Osteocyte (in vitro differentiated cells): ENCODE measurements at regions not wholly inside any gene's neighbourhood (a gene's known extent, or its start where the extent isn't known, plus 50 kb on each side); places are given as distances from the start of the nearest gene placed in this dataset.

ENCODE experiments used
- DNase-seq: peaks from one replicate; pipeline ENCODE4 v3.0.0; 2021; ENCODE audit warnings: mixed read lengths; ENCODE audit not compliant: unreplicated experiment; ENCODE audit errors: extremely low spot score
- H3K27ac Mint-ChIP-seq: one replicate; pipeline ENCODE4 v1.8.0; 2021; ENCODE audit warnings: mild to moderate bottlenecking, mixed read lengths; ENCODE audit not compliant: unreplicated experiment
- H3K27me3 Mint-ChIP-seq: one replicate; pipeline ENCODE4 v1.8.0; 2021; ENCODE audit warnings: mixed read lengths; ENCODE audit not compliant: unreplicated experiment
- H3K36me3 Mint-ChIP-seq: one replicate; pipeline ENCODE4 v1.8.0; 2021; ENCODE audit warnings: mixed read lengths; ENCODE audit not compliant: unreplicated experiment
- H3K4me1 Mint-ChIP-seq: one replicate; pipeline ENCODE4 v1.8.0; 2021; ENCODE audit warnings: mixed read lengths; ENCODE audit not compliant: unreplicated experiment
- H3K4me3 Mint-ChIP-seq: one replicate; pipeline ENCODE4 v1.8.0; 2021; ENCODE audit warnings: mild to moderate bottlenecking, moderate library complexity, mixed read lengths; ENCODE audit not compliant: unreplicated experiment
- H3K9me3 Mint-ChIP-seq: one replicate; pipeline ENCODE4 v1.8.0; 2021; ENCODE audit warnings: mixed read lengths; ENCODE audit not compliant: unreplicated experiment
- TF ChIP-seq, protein P1 (sequence below): fragments of 200-600 bp; sonication (generic); IDR thresholded peaks from 2 replicates; pipeline ENCODE4 v1.5.0; 2021; ENCODE audit warnings: antibody characterized with exemption, mild to moderate bottlenecking, moderate library complexity

DNA sequence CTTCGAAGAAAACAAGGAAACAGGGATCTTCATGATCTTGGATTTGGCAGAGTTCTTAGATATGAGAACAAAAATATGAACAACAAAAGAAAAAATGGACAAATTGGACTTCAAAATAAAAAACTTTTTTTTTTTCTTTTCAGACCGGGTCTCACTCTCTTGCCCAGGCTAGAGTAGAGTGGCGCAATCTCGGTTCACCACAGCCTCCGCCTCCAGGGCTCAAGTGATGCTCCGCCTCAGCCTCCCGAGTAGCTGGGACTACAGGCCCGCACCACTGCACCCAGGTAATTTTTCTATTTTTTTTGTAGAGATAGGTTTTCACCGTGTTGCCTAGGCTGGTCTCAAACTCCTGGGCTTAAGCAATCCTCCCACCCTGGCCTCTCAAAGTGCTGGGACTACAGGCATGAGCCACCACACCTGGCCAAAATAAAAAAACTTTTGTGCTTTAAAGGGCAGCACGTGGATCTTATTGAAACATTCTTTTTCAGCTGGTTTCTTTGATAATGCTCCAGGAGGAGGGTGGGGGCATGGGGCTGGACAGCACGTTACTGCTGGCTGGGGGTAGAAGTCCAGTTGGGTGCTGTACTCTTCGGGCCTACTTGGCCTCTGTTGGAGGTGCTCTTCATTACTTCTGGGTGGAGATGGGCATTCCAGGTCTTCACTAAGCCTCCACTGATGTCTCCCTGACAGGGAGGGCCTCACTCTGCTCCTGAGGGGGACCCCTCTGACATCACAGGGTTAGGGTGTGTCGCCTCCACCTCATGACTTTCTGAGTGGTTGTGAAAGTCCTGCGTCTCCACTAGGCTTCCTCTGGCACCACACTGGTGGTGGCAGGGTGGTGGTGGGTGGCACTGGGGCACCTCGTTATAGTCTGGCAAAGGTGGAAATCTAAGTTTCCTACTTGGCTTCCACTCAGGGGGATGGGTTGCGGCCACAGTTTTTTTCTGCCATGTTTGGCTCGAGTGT is 150.5 kb upstream of the XPO1 start:
- Mint-ChIP-seq H3K9me3 (no peaks in the 10 kb centered on the region), H3K27me3 (peaks cover 17% of the 10 kb centered on the region), H3K27ac (no peak overlapping the region), H3K36me3 (no peaks in the 10 kb centered on the region), H3K4me1 (no peaks in the 10 kb centered on the region), H3K4me3 (no peak overlapping the region)
- TF ChIP-seq, protein P1, sequence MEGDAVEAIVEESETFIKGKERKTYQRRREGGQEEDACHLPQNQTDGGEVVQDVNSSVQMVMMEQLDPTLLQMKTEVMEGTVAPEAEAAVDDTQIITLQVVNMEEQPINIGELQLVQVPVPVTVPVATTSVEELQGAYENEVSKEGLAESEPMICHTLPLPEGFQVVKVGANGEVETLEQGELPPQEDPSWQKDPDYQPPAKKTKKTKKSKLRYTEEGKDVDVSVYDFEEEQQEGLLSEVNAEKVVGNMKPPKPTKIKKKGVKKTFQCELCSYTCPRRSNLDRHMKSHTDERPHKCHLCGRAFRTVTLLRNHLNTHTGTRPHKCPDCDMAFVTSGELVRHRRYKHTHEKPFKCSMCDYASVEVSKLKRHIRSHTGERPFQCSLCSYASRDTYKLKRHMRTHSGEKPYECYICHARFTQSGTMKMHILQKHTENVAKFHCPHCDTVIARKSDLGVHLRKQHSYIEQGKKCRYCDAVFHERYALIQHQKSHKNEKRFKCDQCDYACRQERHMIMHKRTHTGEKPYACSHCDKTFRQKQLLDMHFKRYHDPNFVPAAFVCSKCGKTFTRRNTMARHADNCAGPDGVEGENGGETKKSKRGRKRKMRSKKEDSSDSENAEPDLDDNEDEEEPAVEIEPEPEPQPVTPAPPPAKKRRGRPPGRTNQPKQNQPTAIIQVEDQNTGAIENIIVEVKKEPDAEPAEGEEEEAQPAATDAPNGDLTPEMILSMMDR, result no peak
- no peak for DNase-seq

GRCh38 chr2:61679096-61679495 is 140.9 kb upstream of the XPO1 start:
- TF ChIP-seq, protein P1, result no peak

DNA sequence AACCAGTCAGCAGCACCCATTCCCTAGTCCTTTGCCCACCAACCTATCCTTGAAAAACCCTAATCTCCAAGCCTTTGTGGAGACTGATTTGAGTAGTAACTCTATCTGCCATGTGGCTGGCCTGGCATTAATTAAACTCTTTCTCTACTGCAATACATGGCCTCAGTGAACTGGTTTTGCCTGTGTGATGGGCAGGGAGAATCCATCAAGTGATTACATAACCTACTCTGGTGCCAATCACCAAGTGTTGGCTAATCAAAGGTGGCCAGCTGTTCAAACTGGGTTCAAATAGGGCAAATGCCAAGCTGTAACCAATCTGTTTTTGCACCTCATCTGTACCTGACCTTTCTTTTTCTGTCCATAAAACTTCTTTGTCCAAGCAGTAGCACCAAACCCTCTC is 139.8 kb upstream of the XPO1 start:
- Mint-ChIP-seq H3K4me3 (no peak overlapping the region), H3K4me1 (no peaks in the 10 kb centered on the region), H3K27me3 (peaks cover 28% of the 10 kb centered on the region), H3K27ac (no peak overlapping the region), H3K9me3 (peaks cover 22% of the 10 kb centered on the region), H3K36me3 (no peaks in the 10 kb centered on the region)
- no peak for DNase-seq
- TF ChIP-seq, protein P1, result no peak

More at GRCh38 chr2:61679096-61679495, 140.9 kb upstream of the XPO1 start:
- Mint-ChIP-seq H3K36me3 (no peaks in the 10 kb centered on the region), H3K9me3 (peaks cover 22% of the 10 kb centered on the region), H3K27ac (no peak overlapping the region), H3K4me1 (no peaks in the 10 kb centered on the region), H3K4me3 (no peak overlapping the region), H3K27me3 (peaks cover 37% of the 10 kb centered on the region)
- DNase-seq, result no peak

DNA sequence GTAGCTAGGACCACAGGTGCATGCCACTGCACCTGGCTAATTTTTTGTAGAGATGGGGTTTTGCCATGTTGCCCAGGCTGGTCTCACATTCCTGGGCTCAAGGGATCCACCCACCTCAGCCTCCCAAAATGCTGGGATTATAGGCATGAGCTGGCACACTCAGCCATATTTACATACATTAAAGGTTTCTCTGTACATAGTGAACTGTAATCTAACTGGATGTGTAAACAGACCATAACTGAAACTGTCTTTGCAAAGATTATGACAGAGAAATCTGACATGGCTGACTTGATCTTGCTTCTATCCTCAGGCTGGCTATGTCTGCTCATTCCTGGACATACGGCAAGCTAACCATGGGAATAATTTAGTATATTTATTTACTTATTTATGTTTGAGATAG is 139.2 kb upstream of the XPO1 start:
- Mint-ChIP-seq H3K27ac (no peak overlapping the region), H3K9me3 (peaks cover 22% of the 10 kb centered on the region), H3K36me3 (no peaks in the 10 kb centered on the region), H3K27me3 (peaks cover 28% of the 10 kb centered on the region), H3K4me1 (no peaks in the 10 kb centered on the region), H3K4me3 (no peak overlapping the region)
- TF ChIP-seq, protein P1, result no peak
- no peak for DNase-seq

- no peak for DNase-seq
- Mint-ChIP-seq H3K9me3 (peaks cover 22% of the 10 kb centered on the region), H3K4me1 (peaks cover 18% of the 10 kb centered on the region), H3K36me3 (no peaks in the 10 kb centered on the region), H3K27ac (no peak overlapping the region), H3K4me3 (no peak overlapping the region), H3K27me3 (peaks cover 17% of the 10 kb centered on the region)
- TF ChIP-seq, protein P1, result no peak
These were observed 137.0 kb upstream of the XPO1 start for GRCh38 chr2:61675204-61675603.
